PC-9 (cell line): ENCODE measurements at regions not wholly inside any gene's neighbourhood (a gene's known extent, or its start where the extent isn't known, plus 50 kb on each side); places are given as distances from the start of the nearest gene placed in this dataset.

Source experiments
- EZH2 ChIP-seq: fragments of 200-600 bp; sonication (generic); IDR thresholded peaks from 2 replicates; pipeline ENCODE4 v1.8.0; 2017; ENCODE audit warnings: antibody characterized with exemption, low read depth
- TF ChIP-seq, protein P1 (sequence below): fragments of 200-600 bp; sonication (generic); conservative IDR thresholded peaks from 2 replicates; pipeline ENCODE4 v1.6.1; 2017; ENCODE audit warnings: mixed run types, antibody characterized with exemption, mild to moderate bottlenecking, moderate library complexity

DNA sequence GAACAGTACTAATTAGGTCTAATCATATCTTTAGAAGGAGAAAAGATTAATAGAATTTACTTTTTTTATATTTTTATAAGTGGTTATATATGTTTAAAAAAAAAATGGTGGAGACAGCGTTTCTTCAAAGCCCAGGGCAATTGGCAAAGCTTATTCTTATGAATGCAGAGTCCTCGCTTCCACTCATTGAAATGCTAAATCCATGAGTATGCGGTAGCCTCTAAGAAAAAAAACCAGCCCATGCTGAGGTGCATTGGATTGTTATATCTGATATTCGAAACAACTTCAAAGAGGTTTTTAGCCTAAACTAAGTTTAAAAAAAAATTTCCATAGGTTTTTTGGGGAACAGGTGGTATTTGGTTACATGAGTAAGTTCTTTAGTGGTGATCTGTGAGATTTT, 142.8 kb downstream of the GOLIM4 start:
- TF ChIP-seq, protein P1, sequence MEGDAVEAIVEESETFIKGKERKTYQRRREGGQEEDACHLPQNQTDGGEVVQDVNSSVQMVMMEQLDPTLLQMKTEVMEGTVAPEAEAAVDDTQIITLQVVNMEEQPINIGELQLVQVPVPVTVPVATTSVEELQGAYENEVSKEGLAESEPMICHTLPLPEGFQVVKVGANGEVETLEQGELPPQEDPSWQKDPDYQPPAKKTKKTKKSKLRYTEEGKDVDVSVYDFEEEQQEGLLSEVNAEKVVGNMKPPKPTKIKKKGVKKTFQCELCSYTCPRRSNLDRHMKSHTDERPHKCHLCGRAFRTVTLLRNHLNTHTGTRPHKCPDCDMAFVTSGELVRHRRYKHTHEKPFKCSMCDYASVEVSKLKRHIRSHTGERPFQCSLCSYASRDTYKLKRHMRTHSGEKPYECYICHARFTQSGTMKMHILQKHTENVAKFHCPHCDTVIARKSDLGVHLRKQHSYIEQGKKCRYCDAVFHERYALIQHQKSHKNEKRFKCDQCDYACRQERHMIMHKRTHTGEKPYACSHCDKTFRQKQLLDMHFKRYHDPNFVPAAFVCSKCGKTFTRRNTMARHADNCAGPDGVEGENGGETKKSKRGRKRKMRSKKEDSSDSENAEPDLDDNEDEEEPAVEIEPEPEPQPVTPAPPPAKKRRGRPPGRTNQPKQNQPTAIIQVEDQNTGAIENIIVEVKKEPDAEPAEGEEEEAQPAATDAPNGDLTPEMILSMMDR: no peak
- no peak for TF ChIP-seq EZH2
